HEK293 (cell line): ENCODE measurements at regions not wholly inside any gene's neighbourhood (a gene's known extent, or its start where the extent isn't known, plus 50 kb on each side); places are given as distances from the start of the nearest gene placed in this dataset.

ENCODE experiments used
- MZF1 ChIP-seq: fragments of 450-650 bp; formaldehyde crosslinking; IDR thresholded peaks from 2 replicates; pipeline ENCODE4 v1.5.1; 2017; ENCODE audit warnings: missing biosample characterization, missing genetic modification characterization, borderline replicate concordance
- SP2 ChIP-seq: fragments of 450-650 bp; formaldehyde crosslinking; IDR thresholded peaks from 2 replicates; pipeline ENCODE4 v1.5.1; 2016; ENCODE audit warnings: missing biosample characterization, missing genetic modification characterization
- WT1 ChIP-seq: fragments of 450-650 bp; formaldehyde crosslinking; IDR thresholded peaks from 2 replicates; pipeline ENCODE4 v1.5.1; 2016; ENCODE audit warnings: missing biosample characterization, missing genetic modification characterization
- YY1 ChIP-seq: fragments of 450-650 bp; formaldehyde crosslinking; IDR thresholded peaks from 2 replicates; pipeline ENCODE4 v1.5.1; 2018; ENCODE audit warnings: missing biosample characterization, missing genetic modification characterization
- ZNF2 ChIP-seq: fragments of 450-650 bp; formaldehyde crosslinking; IDR thresholded peaks from 2 replicates; pipeline ENCODE4 v1.5.1; 2016; ENCODE audit warnings: missing biosample characterization, missing genetic modification characterization
- ZNF202 ChIP-seq: fragments of 450-650 bp; formaldehyde crosslinking; IDR thresholded peaks from 2 replicates; pipeline ENCODE4 v1.5.1; 2016; ENCODE audit warnings: missing biosample characterization, missing genetic modification characterization, borderline replicate concordance
- ZNF37A ChIP-seq: fragments of 450-650 bp; IDR thresholded peaks from 2 replicates; pipeline ENCODE4 v1.5.1; 2018; ENCODE audit warnings: missing biosample characterization, missing genetic modification characterization
- ZNF629 ChIP-seq: fragments of 450-650 bp; formaldehyde crosslinking; IDR thresholded peaks from 2 replicates; pipeline ENCODE4 v1.5.1; 2017; ENCODE audit warnings: missing biosample characterization, missing genetic modification characterization
- ZNF830 ChIP-seq: fragments of 450-650 bp; IDR thresholded peaks from 2 replicates; pipeline ENCODE4 v1.5.0; 2018; ENCODE audit warnings: missing biosample characterization, missing genetic modification characterization, low read depth, mild to moderate bottlenecking, moderate library complexity
- TF ChIP-seq, protein P1 (sequence below): fragments of 450-650 bp; formaldehyde crosslinking; IDR thresholded peaks from 2 replicates; pipeline ENCODE4 v1.5.1; 2016; ENCODE audit warnings: missing biosample characterization, missing genetic modification characterization
- TF ChIP-seq, protein P2 (sequence below): fragments of 450-650 bp; formaldehyde crosslinking; IDR thresholded peaks from 2 replicates; pipeline ENCODE4 v1.5.1; 2016; ENCODE audit warnings: missing biosample characterization, missing genetic modification characterization

DNA sequence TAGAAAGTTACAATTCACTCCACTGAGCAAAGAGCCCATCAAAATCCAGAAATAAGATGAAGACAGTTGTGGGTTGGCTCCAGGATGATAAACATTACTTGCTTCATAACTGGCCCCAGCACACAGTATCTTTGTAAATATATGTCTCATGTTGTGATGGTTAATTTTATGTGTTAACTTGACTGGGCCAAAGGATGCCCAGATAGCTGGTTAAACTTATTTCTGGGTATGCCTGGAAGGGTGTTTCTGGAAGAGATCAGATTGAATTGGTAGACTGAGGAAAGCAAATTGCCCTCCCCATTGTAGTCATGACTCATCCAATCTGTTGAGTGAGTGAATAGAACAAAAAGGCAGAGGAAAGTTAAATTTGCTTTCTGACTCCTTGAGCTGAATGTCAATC, 373.8 kb downstream of the LNPK start:
- TF ChIP-seq YY1 (tag by site-specific recombination) (no peak), ZNF629 (tag by site-specific recombination) (no peak), ZNF2 (tag by site-specific recombination) (no peak), ZNF830 (tag by site-specific recombination) (no peak), ZNF202 (tag by site-specific recombination) (no peak), ZNF37A (no peak), WT1 (no peak), SP2 (no peak), MZF1 (tag by site-specific recombination) (no peak)
- TF ChIP-seq, protein P1, sequence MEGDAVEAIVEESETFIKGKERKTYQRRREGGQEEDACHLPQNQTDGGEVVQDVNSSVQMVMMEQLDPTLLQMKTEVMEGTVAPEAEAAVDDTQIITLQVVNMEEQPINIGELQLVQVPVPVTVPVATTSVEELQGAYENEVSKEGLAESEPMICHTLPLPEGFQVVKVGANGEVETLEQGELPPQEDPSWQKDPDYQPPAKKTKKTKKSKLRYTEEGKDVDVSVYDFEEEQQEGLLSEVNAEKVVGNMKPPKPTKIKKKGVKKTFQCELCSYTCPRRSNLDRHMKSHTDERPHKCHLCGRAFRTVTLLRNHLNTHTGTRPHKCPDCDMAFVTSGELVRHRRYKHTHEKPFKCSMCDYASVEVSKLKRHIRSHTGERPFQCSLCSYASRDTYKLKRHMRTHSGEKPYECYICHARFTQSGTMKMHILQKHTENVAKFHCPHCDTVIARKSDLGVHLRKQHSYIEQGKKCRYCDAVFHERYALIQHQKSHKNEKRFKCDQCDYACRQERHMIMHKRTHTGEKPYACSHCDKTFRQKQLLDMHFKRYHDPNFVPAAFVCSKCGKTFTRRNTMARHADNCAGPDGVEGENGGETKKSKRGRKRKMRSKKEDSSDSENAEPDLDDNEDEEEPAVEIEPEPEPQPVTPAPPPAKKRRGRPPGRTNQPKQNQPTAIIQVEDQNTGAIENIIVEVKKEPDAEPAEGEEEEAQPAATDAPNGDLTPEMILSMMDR (tag by site-specific recombination): no peak
- TF ChIP-seq, protein P2, sequence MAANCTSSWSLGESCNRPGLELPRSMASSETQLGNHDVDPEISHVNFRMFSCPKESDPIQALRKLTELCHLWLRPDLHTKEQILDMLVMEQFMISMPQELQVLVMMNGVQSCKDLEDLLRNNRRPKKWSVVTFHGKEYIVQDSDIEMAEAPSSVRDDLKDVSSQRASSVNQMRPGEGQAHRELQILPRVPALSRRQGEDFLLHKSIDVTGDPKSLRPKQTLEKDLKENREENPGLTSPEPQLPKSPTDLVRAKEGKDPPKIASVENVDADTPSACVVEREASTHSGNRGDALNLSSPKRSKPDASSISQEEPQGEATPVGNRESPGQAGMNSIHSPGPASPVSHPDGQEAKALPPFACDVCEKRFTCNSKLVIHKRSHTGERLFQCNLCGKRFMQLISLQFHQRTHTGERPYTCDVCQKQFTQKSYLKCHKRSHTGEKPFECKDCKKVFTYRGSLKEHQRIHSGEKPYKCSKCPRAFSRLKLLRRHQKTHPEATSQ (tag by site-specific recombination): no peak
